ENCODE measurements at regions not wholly inside any gene's neighbourhood (a gene's known extent, or its start where the extent isn't known, plus 50 kb on each side); places are given as distances from the start of the nearest gene placed in this dataset.
"Not testable (repeated sequence)": the region's sequence is repeated elsewhere in the genome, so short reads cannot be mapped to it uniquely, and the experiment has no call there.

DNA sequence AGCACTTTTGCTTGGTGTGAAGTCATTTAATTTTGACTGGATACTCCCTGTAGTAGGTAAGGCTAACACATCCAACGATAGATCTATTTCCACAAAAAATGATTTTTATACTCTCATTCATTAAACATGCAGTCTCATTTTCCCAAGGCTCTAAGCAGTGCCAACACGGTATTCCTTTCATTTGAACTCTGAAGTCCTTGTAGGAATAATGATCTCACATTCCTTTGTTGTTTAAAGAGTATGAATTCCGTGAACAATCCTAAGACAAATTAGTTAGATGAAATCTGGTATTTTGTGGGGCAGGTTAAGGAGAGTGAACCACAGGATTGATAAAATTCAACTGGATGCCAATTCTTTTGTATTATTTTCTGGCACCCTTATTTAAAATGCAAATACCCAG is 66.6 kb downstream of the LACC1 start:
- H3K27ac ChIP-seq: no peak overlapping the region
- no peak for DNase-seq (ENCODE audit: low spot score in 2 of 2)
- no peak overlapping the region for H3K4me3 ChIP-seq
- H3K27me3 ChIP-seq: no peaks in the 10 kb centered on the region
- H3K4me1 ChIP-seq: no peaks in the 10 kb centered on the region
- 49% methylated on average over 3 of the region's 3 CpGs for WGBS
- H3K36me3 ChIP-seq: no peaks in the 10 kb centered on the region
- H3K9me3 ChIP-seq: no peaks in the 10 kb centered on the region
- TF ChIP-seq, protein P1, sequence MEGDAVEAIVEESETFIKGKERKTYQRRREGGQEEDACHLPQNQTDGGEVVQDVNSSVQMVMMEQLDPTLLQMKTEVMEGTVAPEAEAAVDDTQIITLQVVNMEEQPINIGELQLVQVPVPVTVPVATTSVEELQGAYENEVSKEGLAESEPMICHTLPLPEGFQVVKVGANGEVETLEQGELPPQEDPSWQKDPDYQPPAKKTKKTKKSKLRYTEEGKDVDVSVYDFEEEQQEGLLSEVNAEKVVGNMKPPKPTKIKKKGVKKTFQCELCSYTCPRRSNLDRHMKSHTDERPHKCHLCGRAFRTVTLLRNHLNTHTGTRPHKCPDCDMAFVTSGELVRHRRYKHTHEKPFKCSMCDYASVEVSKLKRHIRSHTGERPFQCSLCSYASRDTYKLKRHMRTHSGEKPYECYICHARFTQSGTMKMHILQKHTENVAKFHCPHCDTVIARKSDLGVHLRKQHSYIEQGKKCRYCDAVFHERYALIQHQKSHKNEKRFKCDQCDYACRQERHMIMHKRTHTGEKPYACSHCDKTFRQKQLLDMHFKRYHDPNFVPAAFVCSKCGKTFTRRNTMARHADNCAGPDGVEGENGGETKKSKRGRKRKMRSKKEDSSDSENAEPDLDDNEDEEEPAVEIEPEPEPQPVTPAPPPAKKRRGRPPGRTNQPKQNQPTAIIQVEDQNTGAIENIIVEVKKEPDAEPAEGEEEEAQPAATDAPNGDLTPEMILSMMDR (IDR thresholded peaks at IDR 0.05): no peak
- TF ChIP-seq EP300 (IDR thresholded peaks at IDR 0.05): no peak
- TF ChIP-seq POLR2A (IDR thresholded peaks at IDR 0.05): no peak
- no peak for TF ChIP-seq POLR2AphosphoS5 (IDR thresholded peaks at IDR 0.05)

DNA sequence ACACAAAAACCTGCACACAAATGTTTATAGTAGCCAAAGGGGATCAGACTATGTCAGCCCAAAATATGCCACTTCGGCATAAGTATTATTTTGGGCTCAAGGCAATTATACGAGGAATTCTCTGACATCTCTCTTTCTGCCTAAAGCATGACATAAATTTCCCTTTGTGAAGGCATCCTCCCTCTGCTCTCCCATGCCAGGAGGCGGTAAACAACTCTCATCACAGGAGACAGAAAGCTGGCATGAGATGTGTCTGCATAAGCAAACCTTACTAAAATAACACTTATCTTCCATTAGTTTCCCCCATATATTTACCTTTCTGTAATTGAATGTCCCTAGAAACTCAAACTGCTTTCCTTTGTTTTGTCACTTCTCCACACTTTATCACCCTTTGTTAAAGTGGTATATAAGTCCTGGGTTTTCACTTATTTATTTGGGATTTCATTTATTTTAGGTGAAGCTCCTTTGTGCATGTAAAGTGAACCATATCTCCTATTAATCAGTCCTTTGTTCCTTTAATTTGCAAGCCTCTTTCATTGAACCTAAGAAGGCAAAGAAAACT is 68.3 kb downstream of the LACC1 start:
- 40% methylated on average over 3 of the region's 3 CpGs for WGBS
- no peaks in the 10 kb centered on the region for H3K9me3 ChIP-seq
- TF ChIP-seq POLR2AphosphoS5 (IDR thresholded peaks at IDR 0.05) (no peak), POLR2A (IDR thresholded peaks at IDR 0.05) (no peak), EP300 (IDR thresholded peaks at IDR 0.05) (no peak)
- TF ChIP-seq, protein P1 (IDR thresholded peaks at IDR 0.05): no peak
- H3K36me3 ChIP-seq: no peaks in the 10 kb centered on the region
- no peaks in the 10 kb centered on the region for H3K27me3 ChIP-seq
- no peaks in the 10 kb centered on the region for H3K4me1 ChIP-seq
- H3K27ac ChIP-seq: no peak overlapping the region
- DNase-seq (ENCODE audit: low spot score in 2 of 2): no peak
- no peak overlapping the region for H3K4me3 ChIP-seq

DNA sequence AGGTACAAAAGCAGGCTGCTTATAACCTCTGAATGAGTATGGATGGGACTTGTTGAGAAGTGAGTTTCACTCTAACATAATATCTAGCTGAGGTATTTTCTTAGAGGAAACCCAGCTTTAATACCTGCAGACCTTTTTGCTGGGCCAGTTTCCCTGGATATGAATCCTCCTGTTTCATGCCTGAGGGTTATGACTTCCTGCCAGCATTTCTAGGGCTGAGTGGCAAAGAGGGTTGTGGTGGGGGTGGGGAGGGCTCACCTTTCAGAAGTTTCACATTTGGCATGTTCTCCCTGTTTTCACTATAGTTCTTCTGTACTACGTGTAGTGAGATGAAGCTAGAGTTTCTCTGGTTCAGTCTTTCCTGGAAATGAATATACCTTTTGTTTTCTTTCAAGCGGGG is 73.7 kb downstream of the LACC1 start:
- TF ChIP-seq POLR2A (IDR thresholded peaks at IDR 0.05): no peak
- no peaks in the 10 kb centered on the region for H3K27me3 ChIP-seq
- H3K4me3 ChIP-seq: no peak overlapping the region
- H3K9me3 ChIP-seq: no peaks in the 10 kb centered on the region
- no peaks in the 10 kb centered on the region for H3K36me3 ChIP-seq
- no peak for DNase-seq (ENCODE audit: low spot score in 2 of 2)
- no peaks in the 10 kb centered on the region for H3K4me1 ChIP-seq
- H3K27ac ChIP-seq: no peak overlapping the region
- WGBS: 57% methylated on average over 2 of the region's 2 CpGs

DNA sequence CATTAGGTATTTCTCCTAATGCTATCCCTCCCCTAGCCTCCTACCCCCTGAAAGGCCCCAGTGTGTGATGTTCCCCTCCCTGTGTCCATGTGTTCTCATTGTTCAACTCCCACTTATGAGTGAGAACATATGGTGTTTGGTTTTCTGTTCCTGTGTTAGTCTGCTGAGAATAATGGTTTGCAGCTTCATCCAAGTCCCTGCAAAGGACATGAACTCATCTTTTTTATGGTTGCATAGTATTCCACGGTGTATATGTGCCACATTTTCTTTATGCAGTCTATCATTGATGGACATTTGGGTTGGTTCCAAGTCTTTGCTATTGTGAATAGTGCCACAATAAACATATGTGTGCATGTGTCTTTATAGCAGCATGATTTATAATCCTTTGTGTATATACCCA is 77.3 kb downstream of the LACC1 start:
- H3K4me3 ChIP-seq; H3K36me3 ChIP-seq; H3K27me3 ChIP-seq; DNase-seq (ENCODE audit: low spot score in 2 of 2); H3K9me3 ChIP-seq; H3K27ac ChIP-seq; H3K4me1 ChIP-seq: not testable (repeated sequence)
- WGBS: 79% methylated on average over 1 of the region's 1 CpG

DNA sequence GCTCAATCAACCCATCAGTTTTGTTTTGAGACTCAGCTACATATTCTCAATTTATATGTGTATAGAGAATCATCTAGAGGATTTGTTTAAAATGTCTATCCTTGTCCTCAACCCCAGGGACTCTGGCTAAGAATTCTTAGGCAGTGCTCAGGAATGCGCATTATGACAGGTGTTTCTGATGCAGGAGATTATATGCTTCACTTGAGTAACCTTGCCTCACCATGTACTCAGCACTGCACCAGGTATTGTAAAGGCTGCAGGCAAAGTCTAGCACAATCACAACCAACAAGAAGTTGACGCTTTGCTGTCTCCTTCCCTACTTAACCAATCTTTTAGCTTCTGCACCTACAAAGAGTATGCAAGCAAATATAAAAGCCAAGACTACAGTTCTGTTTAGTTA is 79.6 kb downstream of the LACC1 start:
- Histone ChIP-seq H3K27me3 (no peaks in the 10 kb centered on the region), H3K9me3 (no peaks in the 10 kb centered on the region), H3K36me3 (no peaks in the 10 kb centered on the region), H3K4me1 (no peaks in the 10 kb centered on the region), H3K27ac (no peak overlapping the region), H3K4me3 (no peak overlapping the region)
- DNase-seq (ENCODE audit: low spot score in 2 of 2): no peak
- TF ChIP-seq EP300 (IDR thresholded peaks at IDR 0.05): no peak
- no peak for TF ChIP-seq POLR2A (IDR thresholded peaks at IDR 0.05)
- TF ChIP-seq, protein P1 (IDR thresholded peaks at IDR 0.05): no peak
- no peak for TF ChIP-seq POLR2AphosphoS5 (IDR thresholded peaks at IDR 0.05)
- WGBS: 93% methylated on average over 2 of the region's 2 CpGs

DNA sequence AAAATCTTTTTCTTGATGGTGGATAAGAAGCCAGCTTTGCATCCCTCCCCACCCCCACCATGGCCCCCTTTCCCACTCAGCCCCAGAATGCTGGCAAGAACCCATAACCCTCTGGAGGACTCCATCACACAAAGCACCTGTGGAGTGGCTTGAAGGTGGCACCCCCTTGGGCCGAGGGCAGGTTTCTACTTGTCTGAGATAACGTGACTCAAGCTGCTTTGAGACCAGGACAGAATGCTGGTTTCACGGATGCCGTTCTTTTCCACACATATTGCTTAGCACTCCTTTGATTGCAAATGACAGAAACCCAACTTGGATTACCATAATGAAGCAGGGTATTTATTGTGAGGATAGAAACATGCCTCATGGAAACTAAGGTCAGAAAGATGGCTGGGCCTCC is 82.2 kb downstream of the LACC1 start:
- WGBS: 56% methylated on average over 4 of the region's 4 CpGs
- Histone ChIP-seq H3K27ac (no peak overlapping the region), H3K9me3 (no peaks in the 10 kb centered on the region), H3K27me3 (no peaks in the 10 kb centered on the region), H3K4me1 (no peaks in the 10 kb centered on the region), H3K36me3 (no peaks in the 10 kb centered on the region), H3K4me3 (no peak overlapping the region)
- no peak for DNase-seq (ENCODE audit: low spot score in 2 of 2)
- TF ChIP-seq POLR2A (IDR thresholded peaks at IDR 0.05) (no peak), EP300 (IDR thresholded peaks at IDR 0.05) (no peak), POLR2AphosphoS5 (IDR thresholded peaks at IDR 0.05) (no peak)
- TF ChIP-seq, protein P1 (IDR thresholded peaks at IDR 0.05): no peak

All from suprapubic skin (tissue), 4 donors.